Trophoblast cell (in vitro differentiated cells and primary cell): ENCODE measurements at regions not wholly inside any gene's neighbourhood (a gene's known extent, or its start where the extent isn't known, plus 50 kb on each side); places are given as distances from the start of the nearest gene placed in this dataset.

ENCODE experiments used
- DNase-seq, 2 donors: peaks; one replicate each; pipeline ENCODE4 v3.0.0-alpha.2; 2016
- H2AFZ ChIP-seq: 2 replicates; pipeline ENCODE4 v1.6.1; 2013; ENCODE audit warnings: low read length, moderate library complexity, mild to moderate bottlenecking; ENCODE audit not compliant: insufficient read depth, poor library complexity
- H2AK5ac ChIP-seq: 2 replicates; pipeline ENCODE4 v1.6.1; 2013; ENCODE audit warnings: mild to moderate bottlenecking, low read length
- H2BK120ac ChIP-seq: 2 replicates; pipeline ENCODE4 v1.6.1; 2013; ENCODE audit warnings: low read length, mild to moderate bottlenecking, moderate library complexity; ENCODE audit not compliant: insufficient read depth, poor library complexity
- H2BK12ac ChIP-seq: 2 replicates; pipeline ENCODE4 v1.6.1; 2013; ENCODE audit warnings: mild to moderate bottlenecking, low read length, moderate library complexity
- H2BK5ac ChIP-seq: 2 replicates; pipeline ENCODE4 v1.6.1; 2013; ENCODE audit warnings: low read length, low read depth, moderate library complexity, mild to moderate bottlenecking; ENCODE audit not compliant: poor library complexity
- H3K14ac ChIP-seq: 2 replicates; pipeline ENCODE4 v1.6.1; 2013; ENCODE audit warnings: mild to moderate bottlenecking, low read length
- H3K18ac ChIP-seq: 2 replicates; pipeline ENCODE4 v1.6.1; 2013; ENCODE audit warnings: mild to moderate bottlenecking, low read length
- H3K23ac ChIP-seq: 2 replicates; pipeline ENCODE4 v1.6.1; 2013; ENCODE audit warnings: low read length
- H3K27ac ChIP-seq: 2 replicates; pipeline ENCODE4 v1.5.1; 2013; ENCODE audit warnings: low read depth, mild to moderate bottlenecking, inconsistent platforms, low read length, moderate library complexity
- H3K27me3 ChIP-seq: 2 replicates; pipeline ENCODE4 v1.6.1; 2013; ENCODE audit warnings: inconsistent platforms, mild to moderate bottlenecking, low read length, moderate library complexity; ENCODE audit not compliant: insufficient read depth
- H3K36me3 ChIP-seq, 2 experiments: 1 replicate in 1 of 2; 2 replicates in 1 of 2; pipeline ENCODE4 v1.6.1; 2013; ENCODE audit warnings: low read length in 2 of 2, mild to moderate bottlenecking in 2 of 2, moderate library complexity in 1 of 2; ENCODE audit not compliant: insufficient read depth in 2 of 2, control insufficient read depth in 1 of 2
- H3K4ac ChIP-seq: 2 replicates; pipeline ENCODE4 v1.6.1; 2013; ENCODE audit warnings: low read depth, mild to moderate bottlenecking, low read length, moderate library complexity
- H3K4me1 ChIP-seq, 2 experiments: 1 replicate in 1 of 2; 2 replicates in 1 of 2; pipeline ENCODE4 v1.6.1; 2013; ENCODE audit warnings: low read length in 2 of 2, mild to moderate bottlenecking in 2 of 2, moderate library complexity in 1 of 2; ENCODE audit not compliant: insufficient read depth in 2 of 2, control insufficient read depth in 1 of 2
- H3K4me2 ChIP-seq: 2 replicates; pipeline ENCODE4 v1.6.1; 2013; ENCODE audit warnings: inconsistent platforms, mild to moderate bottlenecking, low read length, moderate library complexity
- H3K4me3 ChIP-seq: 2 replicates; pipeline ENCODE4 v1.5.1; 2013; ENCODE audit warnings: mild to moderate bottlenecking, low read depth, low read length, inconsistent platforms
- H3K79me1 ChIP-seq: one replicate; pipeline ENCODE4 v1.6.1; 2013; ENCODE audit warnings: low read length
- H3K79me2 ChIP-seq: 2 replicates; pipeline ENCODE4 v1.6.1; 2013; ENCODE audit warnings: low read length, mild to moderate bottlenecking; ENCODE audit not compliant: control insufficient read depth, insufficient read depth, poor library complexity
- H3K9ac ChIP-seq: 2 replicates; pipeline ENCODE4 v1.6.1; 2013; ENCODE audit warnings: mild to moderate bottlenecking, low read length
- H3K9me3 ChIP-seq: 2 replicates; pipeline ENCODE4 v1.6.1; 2013; ENCODE audit warnings: low read depth, mild to moderate bottlenecking, control low read depth, inconsistent platforms, low read length; ENCODE audit not compliant: insufficient read depth
- H4K12ac ChIP-seq: 2 replicates; pipeline ENCODE4 v1.6.1; 2013; ENCODE audit warnings: low read depth, mild to moderate bottlenecking, low read length, moderate library complexity
- H4K8ac ChIP-seq: 2 replicates; pipeline ENCODE4 v1.6.1; 2013; ENCODE audit warnings: low read depth, mild to moderate bottlenecking, low read length, moderate library complexity
- H4K91ac ChIP-seq: one replicate; pipeline ENCODE4 v1.6.1; 2013; ENCODE audit warnings: low read depth, mild to moderate bottlenecking, low read length, moderate library complexity
- WGBS: extraction: QIAGEN DNeasy Blood & Tissue Kit; methylation state at CpG from one replicate; pipeline ENCODE4 v1.1.7; 2013; ENCODE audit warnings: missing lambda C conversion rate; ENCODE audit not compliant: insufficient read length, insufficient coverage; ENCODE audit errors: extremely low coverage; 5-methylcytosine and 5-hydroxymethylcytosine counted together

DNA sequence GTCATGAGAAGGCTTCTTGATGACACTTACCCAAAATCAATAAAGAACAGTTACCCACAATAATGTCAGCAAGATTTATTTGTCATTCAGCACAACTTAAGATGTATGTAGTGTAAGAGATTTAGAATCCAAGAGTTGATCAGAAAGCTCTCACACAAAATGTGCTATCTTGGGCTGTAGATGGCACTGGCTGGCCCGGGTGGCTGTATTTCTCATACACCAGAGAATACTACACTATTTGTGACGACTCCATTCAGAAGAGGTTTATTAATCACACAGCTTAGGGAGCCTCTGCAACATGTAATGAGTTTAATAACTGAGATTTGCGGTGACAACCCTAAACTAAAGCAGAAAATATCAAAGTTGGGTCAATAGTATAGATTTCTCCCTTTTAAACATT is 530.4 kb upstream of the KLHL29 start:
- Histone ChIP-seq H2BK5ac (no peak overlapping the region), H3K23ac (no peak overlapping the region)
- WGBS, result no CpG with 5 or more reads among the region's 3 CpGs

DNA sequence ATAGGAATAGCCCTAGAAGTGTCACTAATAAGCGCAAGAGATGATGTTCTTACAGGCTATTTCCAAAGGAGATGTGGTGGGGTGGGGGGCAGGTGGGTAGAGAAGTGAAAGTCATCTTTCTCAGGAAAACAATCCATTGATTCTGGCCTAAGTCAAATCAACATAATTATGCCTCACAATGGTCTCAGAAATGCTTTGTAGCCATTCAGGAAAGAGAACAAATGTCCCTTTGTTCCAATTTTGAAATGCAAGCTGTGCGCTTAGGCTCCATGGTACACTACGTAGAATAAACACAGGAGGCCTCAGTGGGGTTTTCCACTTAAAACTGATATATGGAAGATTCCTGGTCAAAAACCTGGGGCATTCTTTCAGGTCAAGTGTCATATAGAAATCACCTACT is 529.9 kb upstream of the KLHL29 start:
- Histone ChIP-seq H3K79me1 (no peaks in the 10 kb centered on the region), H2BK120ac (no peak overlapping the region), H3K36me3 (no peaks in the 10 kb centered on the region), H2AK5ac (no peak overlapping the region), H3K14ac (no peak overlapping the region), H3K27me3 (no peaks in the 10 kb centered on the region), H3K4me3 (no peak overlapping the region), H2BK5ac (no peak overlapping the region), H3K9me3 (no peaks in the 10 kb centered on the region), H2BK12ac (no peak overlapping the region), H3K18ac (no peak overlapping the region), H4K12ac (no peak overlapping the region), H3K4me2 (no peak overlapping the region), H3K4ac (no peak overlapping the region), H3K27ac (no peak overlapping the region), H3K23ac (no peak overlapping the region), H3K4me1 (no peaks in the 10 kb centered on the region), H4K91ac (no peak overlapping the region), H3K9ac (no peak overlapping the region), H4K8ac (no peak overlapping the region), H3K79me2 (no peaks in the 10 kb centered on the region), H2AFZ (no peak overlapping the region)
- WGBS, result no CpG with 5 or more reads among the region's 3 CpGs
- no peak for DNase-seq

More for the DNA sequence above, 530.4 kb upstream of the KLHL29 start:
- H2BK12ac ChIP-seq, result no peak overlapping the region
- no peak overlapping the region for H3K18ac ChIP-seq
- no peak overlapping the region for H3K4me3 ChIP-seq
- H3K79me1 ChIP-seq, result no peaks in the 10 kb centered on the region
- H4K8ac ChIP-seq, result no peak overlapping the region
- no peaks in the 10 kb centered on the region for H3K79me2 ChIP-seq
- H3K4me2 ChIP-seq, result no peak overlapping the region
- H3K27ac ChIP-seq, result no peak overlapping the region
- no peak overlapping the region for H3K14ac ChIP-seq
- H2AK5ac ChIP-seq, result no peak overlapping the region
- no peak for DNase-seq
- H3K27me3 ChIP-seq, result no peaks in the 10 kb centered on the region
- no peak overlapping the region for H4K12ac ChIP-seq
- H3K9me3 ChIP-seq, result no peaks in the 10 kb centered on the region
- no peak overlapping the region for H2BK120ac ChIP-seq
- H4K91ac ChIP-seq, result no peak overlapping the region
- no peak overlapping the region for H2AFZ ChIP-seq
- no peaks in the 10 kb centered on the region for H3K4me1 ChIP-seq
- no peaks in the 10 kb centered on the region for H3K36me3 ChIP-seq
- H3K4ac ChIP-seq, result no peak overlapping the region
- H3K9ac ChIP-seq, result no peak overlapping the region

DNA sequence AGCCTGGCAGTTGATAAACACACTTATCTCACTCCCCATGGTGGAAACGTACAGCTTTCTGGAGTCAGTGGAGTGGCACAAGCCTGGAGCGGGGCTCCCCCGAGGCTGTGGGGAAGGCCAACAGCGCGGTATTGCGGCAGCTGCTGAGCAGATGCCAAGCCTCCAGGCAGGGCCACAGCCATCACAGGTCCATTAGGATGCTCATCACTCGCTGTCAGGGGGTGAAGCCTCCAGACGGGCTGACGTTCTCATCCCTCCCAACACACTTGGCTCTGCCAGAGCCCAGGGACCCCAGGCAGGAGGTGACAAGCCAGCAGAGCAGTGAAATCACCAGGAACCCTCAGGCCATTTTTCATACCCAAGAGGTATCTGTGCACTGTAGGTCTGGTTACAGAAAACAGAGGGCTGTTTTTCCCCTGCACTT is 529.2 kb upstream of the KLHL29 start:
- no peaks in the 10 kb centered on the region for H3K79me1 ChIP-seq
- no peak overlapping the region for H3K23ac ChIP-seq
- H3K4ac ChIP-seq, result no peak overlapping the region
- no peak overlapping the region for H2BK5ac ChIP-seq
- no peak overlapping the region for H2BK12ac ChIP-seq
- no peak overlapping the region for H4K12ac ChIP-seq
- no peak overlapping the region for H3K4me2 ChIP-seq
- no peak overlapping the region for H2AFZ ChIP-seq
- H4K8ac ChIP-seq, result no peak overlapping the region
- WGBS, result no CpG with 5 or more reads among the region's 9 CpGs
- no peak overlapping the region for H3K4me3 ChIP-seq
- no peak overlapping the region for H2AK5ac ChIP-seq
- H2BK120ac ChIP-seq, result no peak overlapping the region
- H3K27me3 ChIP-seq, result no peaks in the 10 kb centered on the region
- no peak for DNase-seq
- no peak overlapping the region for H4K91ac ChIP-seq
- no peak overlapping the region for H3K27ac ChIP-seq
- H3K9me3 ChIP-seq, result no peaks in the 10 kb centered on the region
- H3K14ac ChIP-seq, result no peak overlapping the region
- no peak overlapping the region for H3K18ac ChIP-seq
- no peak overlapping the region for H3K9ac ChIP-seq
- H3K4me1 ChIP-seq, result no peaks in the 10 kb centered on the region
- H3K36me3 ChIP-seq, result no peaks in the 10 kb centered on the region
- H3K79me2 ChIP-seq, result no peaks in the 10 kb centered on the region

DNA sequence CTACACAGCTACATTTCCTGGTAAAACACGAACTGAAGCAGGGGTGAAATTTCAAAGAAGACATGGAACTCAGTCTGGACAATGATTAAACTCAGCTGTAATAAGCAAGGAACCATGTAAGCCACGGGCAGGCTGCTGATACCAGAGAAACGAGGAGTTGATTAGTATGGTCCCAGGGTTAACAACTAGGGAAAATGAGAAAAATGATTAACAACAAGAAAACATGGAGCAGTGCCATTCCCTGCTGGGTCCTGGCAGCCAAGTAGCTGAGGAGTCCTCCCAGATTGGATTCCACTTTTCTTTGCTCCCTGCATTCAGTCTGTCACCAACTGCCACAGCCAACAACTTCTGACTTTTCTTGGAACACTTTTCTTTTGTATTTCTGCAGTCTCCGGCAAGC is 517.0 kb upstream of the KLHL29 start:
- Histone ChIP-seq H4K91ac (no peak overlapping the region), H3K79me1 (no peaks in the 10 kb centered on the region)

More for the DNA sequence above, 517.0 kb upstream of the KLHL29 start:
- Histone ChIP-seq H2BK5ac (no peak overlapping the region), H3K9ac (no peak overlapping the region), H4K12ac (no peak overlapping the region), H3K14ac (no peak overlapping the region), H3K23ac (no peak overlapping the region), H3K18ac (no peak overlapping the region), H3K9me3 (no peaks in the 10 kb centered on the region), H3K27me3 (no peaks in the 10 kb centered on the region), H2AFZ (no peak overlapping the region), H4K8ac (no peak overlapping the region), H2BK120ac (no peak overlapping the region), H2AK5ac (no peak overlapping the region), H2BK12ac (no peak overlapping the region), H3K4me3 (no peak overlapping the region), H3K4me1 (no peaks in the 10 kb centered on the region), H3K27ac (no peak overlapping the region), H3K4ac (no peak overlapping the region), H3K4me2 (no peak overlapping the region), H3K79me2 (no peaks in the 10 kb centered on the region), H3K36me3 (no peaks in the 10 kb centered on the region)
- no peak for DNase-seq
- no CpG with 5 or more reads among the region's 4 CpGs for WGBS
